CD4-positive, alpha-beta T cell (primary cell): ENCODE measurements at regions not wholly inside any gene's neighbourhood (a gene's known extent, or its start where the extent isn't known, plus 50 kb on each side); places are given as distances from the start of the nearest gene placed in this dataset.
"Not testable (repeated sequence)": the region's sequence is repeated elsewhere in the genome, so short reads cannot be mapped to it uniquely, and the experiment has no call there.

Source experiments
- ATAC-seq: fragments of 200-7000 bp; cut with Tn5 transposase; one replicate; pipeline ENCODE4 v1.10.0; 2022; ENCODE audit warnings: mild to moderate bottlenecking; ENCODE audit not compliant: poor library complexity
- CTCF ChIA-PET: fragments of 350-600 bp; sonication (Branson Sonifier 250); formaldehyde crosslinking; loops from one replicate; lab custom pipeline; 2021; ENCODE audit warnings: antibody characterized with exemption, inconsistent platforms; lab: Charles Lee
- POLR2A ChIA-PET: fragments of 350-600 bp; sonication (Branson Sonifier 250); formaldehyde crosslinking; loops from one replicate; lab custom pipeline; 2021; ENCODE audit warnings: antibody characterized with exemption, inconsistent platforms; lab: Charles Lee
- DNase-seq, 14 experiments: peaks; one replicate each; pipeline ENCODE4 v3.0.0-alpha.2; 2013 to 2020; ENCODE audit warnings: mixed read lengths in 2 of 14
- H3K27ac ChIP-seq, 2 donors: one replicate each; pipeline versions ENCODE4 v1.5.1 to v1.7.0; 2013; ENCODE audit warnings: low read length in 2 of 2, low read depth in 1 of 2, mild to moderate bottlenecking in 1 of 2
- H3K27me3 ChIP-seq, 2 experiments: 1 replicate in 1 of 2; 2 replicates in 1 of 2; pipeline versions ENCODE4 v1.6.1 to v1.7.0; 2013; ENCODE audit warnings: low read length in 2 of 2, control low read depth in 1 of 2, mild to moderate bottlenecking in 1 of 2, moderate library complexity in 1 of 2; ENCODE audit not compliant: insufficient read depth in 2 of 2, control insufficient read depth in 1 of 2
- H3K36me3 ChIP-seq: one replicate; pipeline ENCODE4 v1.6.1; 2013; ENCODE audit warnings: low read length, control low read depth; ENCODE audit not compliant: insufficient read depth
- H3K4me1 ChIP-seq: one replicate; pipeline ENCODE4 v1.6.1; 2013; ENCODE audit warnings: low read length, control low read depth; ENCODE audit not compliant: insufficient read depth
- H3K4me3 ChIP-seq: one replicate; pipeline ENCODE4 v1.5.1; 2013; ENCODE audit warnings: mild to moderate bottlenecking, low read length, moderate library complexity
- H3K9me3 ChIP-seq, 2 experiments: 1 replicate in 1 of 2; 2 replicates in 1 of 2; pipeline versions ENCODE4 v1.6.1 to v1.7.0; 2013; ENCODE audit warnings: low read length in 2 of 2, mild to moderate bottlenecking in 2 of 2, control low read depth in 1 of 2, moderate library complexity in 1 of 2; ENCODE audit not compliant: control insufficient read depth in 1 of 2, insufficient read depth in 1 of 2
- H3K27ac Mint-ChIP-seq: one replicate; pipeline ENCODE4 v1.8.0; 2020; ENCODE audit warnings: mixed read lengths
- H3K27me3 Mint-ChIP-seq: one replicate; pipeline ENCODE4 v1.8.0; 2021; ENCODE audit warnings: mixed read lengths
- H3K36me3 Mint-ChIP-seq: one replicate; pipeline ENCODE4 v1.8.0; 2021; ENCODE audit warnings: low read depth, mixed read lengths
- H3K4me1 Mint-ChIP-seq: one replicate; pipeline ENCODE4 v1.8.0; 2021; ENCODE audit warnings: low read depth, mixed read lengths
- H3K4me3 Mint-ChIP-seq: one replicate; pipeline ENCODE4 v1.8.0; 2020; ENCODE audit warnings: mild to moderate bottlenecking, mixed read lengths
- H3K9me3 Mint-ChIP-seq: one replicate; pipeline ENCODE4 v1.8.0; 2020; ENCODE audit warnings: mixed read lengths
- intact Hi-C, 2 experiments: fragments of 100-400 bp; cut with DNase I in 1 of 2; cut with micrococcal nuclease in 1 of 2; formaldehyde crosslinking; loops; one replicate each; pipeline versions ENCODE4 v1.15.1 to v1.9.0; 2023 to 2025; cut with DNase I, micrococcal nuclease
- TF ChIP-seq, protein P1 (sequence below): fragments of 200-600 bp; IDR thresholded peaks from one replicate; pipeline ENCODE4 v1.8.0; 2022; ENCODE audit warnings: antibody characterized with exemption, mild to moderate bottlenecking

DNA sequence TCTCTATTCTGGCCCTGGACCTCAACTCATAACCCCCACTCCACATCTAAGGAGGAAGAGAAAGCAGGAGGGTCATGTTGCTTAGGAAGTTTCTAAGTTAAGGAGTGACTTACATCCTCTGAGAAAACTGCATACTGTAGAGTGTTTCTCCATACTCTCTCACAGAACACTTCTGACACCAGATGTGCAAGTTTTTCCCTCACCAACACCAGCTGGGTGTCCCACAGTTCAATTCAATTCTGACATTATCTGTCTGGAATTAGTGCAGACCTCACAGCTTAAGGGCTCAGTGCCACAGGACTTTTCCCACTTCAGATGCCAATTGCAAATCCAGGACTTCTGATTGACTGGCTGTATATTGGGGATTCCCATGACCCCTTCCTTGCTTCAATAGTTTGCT lies 89.0 kb upstream of the SFRP2 start:
- ChIA-PET CTCF (no interaction called here), POLR2A (no interaction called here)
- H3K36me3 Mint-ChIP-seq, result no peaks in the 10 kb centered on the region

DNA sequence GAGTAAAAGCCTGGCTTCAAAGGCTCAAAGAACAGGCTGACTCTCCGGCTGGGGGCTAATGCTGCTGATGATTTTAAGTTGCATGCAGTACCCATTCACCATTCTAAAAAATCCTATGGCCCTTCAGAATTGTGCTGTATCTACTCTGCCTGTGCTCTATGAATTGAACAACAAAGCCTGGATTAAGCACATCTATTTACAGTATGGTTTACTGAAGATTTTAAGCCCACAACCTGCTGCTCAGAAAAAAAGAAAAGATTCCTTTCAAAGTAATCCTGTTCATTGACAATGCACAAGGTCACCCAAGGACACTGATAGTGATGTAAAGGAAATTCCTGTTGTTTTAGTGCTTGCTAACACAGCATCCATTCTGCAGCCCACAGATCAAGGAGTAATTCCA lies 84.9 kb upstream of the SFRP2 start:
- H3K4me3 Mint-ChIP-seq, result no peak overlapping the region
- peaks cover under 1% of the 10 kb centered on the region for H3K9me3 Mint-ChIP-seq
- H3K9me3 ChIP-seq, result no peaks in the 10 kb centered on the region
- peaks cover 17% of the 10 kb centered on the region for H3K27me3 Mint-ChIP-seq
- ChIA-PET POLR2A (no interaction called here), CTCF (no interaction called here)
- ATAC-seq (no peak), DNase-seq (no peak)
- no peaks in the 10 kb centered on the region for H3K36me3 ChIP-seq
- peaks cover 2% of the 10 kb centered on the region for H3K36me3 Mint-ChIP-seq
- intact Hi-C loops, result no loop called here
- no peaks in the 10 kb centered on the region for H3K27me3 ChIP-seq
- H3K4me1 Mint-ChIP-seq, result no peaks in the 10 kb centered on the region
- no peaks in the 10 kb centered on the region for H3K4me1 ChIP-seq
- no peak overlapping the region for H3K4me3 ChIP-seq
- H3K27ac Mint-ChIP-seq, result no peak overlapping the region
- no peak overlapping the region for H3K27ac ChIP-seq
- TF ChIP-seq, protein P1, sequence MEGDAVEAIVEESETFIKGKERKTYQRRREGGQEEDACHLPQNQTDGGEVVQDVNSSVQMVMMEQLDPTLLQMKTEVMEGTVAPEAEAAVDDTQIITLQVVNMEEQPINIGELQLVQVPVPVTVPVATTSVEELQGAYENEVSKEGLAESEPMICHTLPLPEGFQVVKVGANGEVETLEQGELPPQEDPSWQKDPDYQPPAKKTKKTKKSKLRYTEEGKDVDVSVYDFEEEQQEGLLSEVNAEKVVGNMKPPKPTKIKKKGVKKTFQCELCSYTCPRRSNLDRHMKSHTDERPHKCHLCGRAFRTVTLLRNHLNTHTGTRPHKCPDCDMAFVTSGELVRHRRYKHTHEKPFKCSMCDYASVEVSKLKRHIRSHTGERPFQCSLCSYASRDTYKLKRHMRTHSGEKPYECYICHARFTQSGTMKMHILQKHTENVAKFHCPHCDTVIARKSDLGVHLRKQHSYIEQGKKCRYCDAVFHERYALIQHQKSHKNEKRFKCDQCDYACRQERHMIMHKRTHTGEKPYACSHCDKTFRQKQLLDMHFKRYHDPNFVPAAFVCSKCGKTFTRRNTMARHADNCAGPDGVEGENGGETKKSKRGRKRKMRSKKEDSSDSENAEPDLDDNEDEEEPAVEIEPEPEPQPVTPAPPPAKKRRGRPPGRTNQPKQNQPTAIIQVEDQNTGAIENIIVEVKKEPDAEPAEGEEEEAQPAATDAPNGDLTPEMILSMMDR, result no peak

More for the DNA sequence above, 89.0 kb upstream of the SFRP2 start:
- Histone ChIP-seq H3K27ac (no peak overlapping the region), H3K27me3 (no peaks in the 10 kb centered on the region), H3K4me1 (no peaks in the 10 kb centered on the region), H3K4me3 (no peak overlapping the region), H3K9me3 (peaks cover 9 to 16% of the 10 kb centered on the region in 2 experiments), H3K36me3 (no peaks in the 10 kb centered on the region)
- no peak overlapping the region for H3K27ac Mint-ChIP-seq
- DNase-seq (no peak), ATAC-seq (no peak)
- intact Hi-C loops, result no loop called here
- H3K4me1 Mint-ChIP-seq, result no peaks in the 10 kb centered on the region
- peaks cover 15% of the 10 kb centered on the region for H3K27me3 Mint-ChIP-seq
- TF ChIP-seq, protein P1, result no peak
- peaks cover 15% of the 10 kb centered on the region for H3K9me3 Mint-ChIP-seq
- H3K4me3 Mint-ChIP-seq, result no peak overlapping the region

DNA sequence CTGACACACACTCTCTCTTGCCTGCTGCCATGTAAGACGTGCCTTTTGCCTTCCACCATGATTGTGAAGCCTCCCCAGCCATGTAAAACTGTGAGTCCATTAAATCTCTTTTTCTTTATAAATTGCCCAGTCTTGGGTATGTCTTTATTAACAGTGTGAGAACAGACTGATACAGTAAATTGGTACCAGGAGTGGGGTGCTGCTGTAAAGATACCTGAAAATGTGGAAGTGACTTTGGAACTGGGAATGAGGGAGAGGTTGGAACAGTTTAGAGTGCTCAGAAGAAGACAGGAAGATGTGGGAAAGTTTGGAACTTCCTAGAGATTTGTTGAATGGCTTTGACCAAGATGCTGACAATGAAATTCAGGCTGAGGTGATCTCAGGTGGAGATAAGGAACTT lies 77.9 kb upstream of the SFRP2 start:
- H3K4me3 Mint-ChIP-seq, intact Hi-C loops, ATAC-seq, CTCF ChIA-PET, DNase-seq, H3K27ac Mint-ChIP-seq, H3K4me1 ChIP-seq, H3K27me3 ChIP-seq, H3K4me1 Mint-ChIP-seq, POLR2A ChIA-PET, H3K36me3 ChIP-seq, H3K4me3 ChIP-seq, H3K27ac ChIP-seq: not testable (repeated sequence)
- Mint-ChIP-seq H3K36me3 (peaks cover 24% of the 10 kb centered on the region), H3K9me3 (peaks cover 43% of the 10 kb centered on the region), H3K27me3 (peaks cover 23% of the 10 kb centered on the region)
- peaks cover 18 to 35% of the 10 kb centered on the region in 2 experiments for H3K9me3 ChIP-seq

DNA sequence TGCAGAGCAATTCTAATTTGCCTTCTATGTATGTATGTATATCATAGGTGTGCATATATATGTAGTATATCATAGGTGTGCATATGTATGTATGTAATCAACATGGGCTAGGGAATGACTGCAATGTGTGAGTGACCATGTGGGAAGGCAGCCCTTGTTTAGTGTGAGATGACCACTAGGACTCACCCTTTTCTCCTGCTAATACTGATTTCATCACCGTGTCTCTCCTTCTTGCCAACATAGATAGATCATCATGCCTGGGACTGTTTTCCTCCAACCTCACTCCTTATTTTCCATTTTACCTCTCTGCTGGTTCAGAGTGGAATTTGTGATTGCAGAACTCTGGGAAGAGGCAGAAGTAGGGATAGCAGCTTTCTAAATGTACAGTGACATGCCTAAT lies 63.6 kb upstream of the SFRP2 start:
- no peak overlapping the region for H3K4me3 Mint-ChIP-seq
- POLR2A ChIA-PET, result no interaction called here
- Histone ChIP-seq H3K4me1 (no peaks in the 10 kb centered on the region), H3K27me3 (peaks cover 0 to 3% of the 10 kb centered on the region in 2 experiments), H3K4me3 (no peak overlapping the region), H3K27ac (no peak overlapping the region), H3K36me3 (no peaks in the 10 kb centered on the region), H3K9me3 (peaks cover 0 to 3% of the 10 kb centered on the region in 2 experiments)
- CTCF ChIA-PET, result no interaction called here
- ATAC-seq (no peak), DNase-seq (no peak)
- TF ChIP-seq, protein P1, result no peak
- intact Hi-C loops, result no loop called here
- H3K27ac Mint-ChIP-seq, result no peak overlapping the region
- no peaks in the 10 kb centered on the region for H3K36me3 Mint-ChIP-seq
- peaks cover 10% of the 10 kb centered on the region for H3K9me3 Mint-ChIP-seq
- H3K4me1 Mint-ChIP-seq, result no peaks in the 10 kb centered on the region
- peaks cover 19% of the 10 kb centered on the region for H3K27me3 Mint-ChIP-seq
